ENCODE measurements at regions not wholly inside any gene's neighbourhood (a gene's known extent, or its start where the extent isn't known, plus 50 kb on each side); places are given as distances from the start of the nearest gene placed in this dataset.

DNA sequence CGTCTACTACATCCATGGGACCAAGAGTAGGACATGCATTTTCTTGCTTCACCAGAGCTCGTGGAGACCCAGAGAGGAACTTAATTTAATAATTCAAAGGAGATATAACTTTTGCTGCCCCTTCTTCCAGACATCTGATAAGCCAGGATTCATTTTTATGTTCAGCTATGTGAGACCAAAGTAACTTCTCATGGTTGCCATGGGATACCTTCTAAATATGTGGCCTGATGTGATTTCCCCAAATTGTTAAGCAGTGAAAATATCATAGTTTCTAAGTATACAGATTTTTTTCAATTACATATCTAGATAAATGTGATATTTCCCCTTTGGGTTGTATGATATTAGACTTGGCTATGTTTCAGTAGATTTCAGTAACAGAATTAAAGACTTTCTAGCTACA, 185.5 kb upstream of the FN1 start:
- intact Hi-C loops (cut with micrococcal nuclease; ENCODE audit: unreplicated experiment), result no loop called here
- TF ChIP-seq, protein P1, sequence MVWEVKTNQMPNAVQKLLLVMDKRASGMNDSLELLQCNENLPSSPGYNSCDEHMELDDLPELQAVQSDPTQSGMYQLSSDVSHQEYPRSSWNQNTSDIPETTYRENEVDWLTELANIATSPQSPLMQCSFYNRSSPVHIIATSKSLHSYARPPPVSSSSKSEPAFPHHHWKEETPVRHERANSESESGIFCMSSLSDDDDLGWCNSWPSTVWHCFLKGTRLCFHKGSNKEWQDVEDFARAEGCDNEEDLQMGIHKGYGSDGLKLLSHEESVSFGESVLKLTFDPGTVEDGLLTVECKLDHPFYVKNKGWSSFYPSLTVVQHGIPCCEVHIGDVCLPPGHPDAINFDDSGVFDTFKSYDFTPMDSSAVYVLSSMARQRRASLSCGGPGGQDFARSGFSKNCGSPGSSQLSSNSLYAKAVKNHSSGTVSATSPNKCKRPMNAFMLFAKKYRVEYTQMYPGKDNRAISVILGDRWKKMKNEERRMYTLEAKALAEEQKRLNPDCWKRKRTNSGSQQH (CRISPR knock-in tag; IDR thresholded peaks at IDR 0.05; ENCODE audit: low read depth), result no peak
- TF ChIP-seq CCDC6 (CRISPR knock-in tag; IDR thresholded peaks at IDR 0.05) (no peak), ZNF546 (CRISPR knock-in tag; conservative IDR thresholded peaks at IDR 0.05) (no peak), SNAPC2 (CRISPR knock-in tag; IDR thresholded peaks at IDR 0.05) (no peak), BORCS8-MEF2B (CRISPR knock-in tag; IDR thresholded peaks at IDR 0.05) (no peak), MAZ (IDR thresholded peaks at IDR 0.05; ENCODE audit: borderline replicate concordance, low read depth, low read length) (no peak), MAZ (CRISPR knock-in tag; IDR thresholded peaks at IDR 0.05; ENCODE audit: low read depth) (no peak), ZNF343 (CRISPR knock-in tag; IDR thresholded peaks at IDR 0.05) (no peak), NAIF1 (CRISPR knock-in tag; IDR thresholded peaks at IDR 0.05; ENCODE audit: borderline replicate concordance) (no peak), ZNF614 (CRISPR knock-in tag; IDR thresholded peaks at IDR 0.05; ENCODE audit: borderline replicate concordance) (no peak), STAT5B (CRISPR knock-in tag; IDR thresholded peaks at IDR 0.05) (no peak), RNF2 (conservative IDR thresholded peaks at IDR 0.05; ENCODE audit: low read depth) (no peak), ZNF333 (CRISPR knock-in tag; IDR thresholded peaks at IDR 0.05; ENCODE audit: borderline replicate concordance) (no peak), PHF5A (CRISPR knock-in tag; IDR thresholded peaks at IDR 0.05; ENCODE audit: low read depth, unreplicated experiment) (no peak)
- TF ChIP-seq, protein P2, sequence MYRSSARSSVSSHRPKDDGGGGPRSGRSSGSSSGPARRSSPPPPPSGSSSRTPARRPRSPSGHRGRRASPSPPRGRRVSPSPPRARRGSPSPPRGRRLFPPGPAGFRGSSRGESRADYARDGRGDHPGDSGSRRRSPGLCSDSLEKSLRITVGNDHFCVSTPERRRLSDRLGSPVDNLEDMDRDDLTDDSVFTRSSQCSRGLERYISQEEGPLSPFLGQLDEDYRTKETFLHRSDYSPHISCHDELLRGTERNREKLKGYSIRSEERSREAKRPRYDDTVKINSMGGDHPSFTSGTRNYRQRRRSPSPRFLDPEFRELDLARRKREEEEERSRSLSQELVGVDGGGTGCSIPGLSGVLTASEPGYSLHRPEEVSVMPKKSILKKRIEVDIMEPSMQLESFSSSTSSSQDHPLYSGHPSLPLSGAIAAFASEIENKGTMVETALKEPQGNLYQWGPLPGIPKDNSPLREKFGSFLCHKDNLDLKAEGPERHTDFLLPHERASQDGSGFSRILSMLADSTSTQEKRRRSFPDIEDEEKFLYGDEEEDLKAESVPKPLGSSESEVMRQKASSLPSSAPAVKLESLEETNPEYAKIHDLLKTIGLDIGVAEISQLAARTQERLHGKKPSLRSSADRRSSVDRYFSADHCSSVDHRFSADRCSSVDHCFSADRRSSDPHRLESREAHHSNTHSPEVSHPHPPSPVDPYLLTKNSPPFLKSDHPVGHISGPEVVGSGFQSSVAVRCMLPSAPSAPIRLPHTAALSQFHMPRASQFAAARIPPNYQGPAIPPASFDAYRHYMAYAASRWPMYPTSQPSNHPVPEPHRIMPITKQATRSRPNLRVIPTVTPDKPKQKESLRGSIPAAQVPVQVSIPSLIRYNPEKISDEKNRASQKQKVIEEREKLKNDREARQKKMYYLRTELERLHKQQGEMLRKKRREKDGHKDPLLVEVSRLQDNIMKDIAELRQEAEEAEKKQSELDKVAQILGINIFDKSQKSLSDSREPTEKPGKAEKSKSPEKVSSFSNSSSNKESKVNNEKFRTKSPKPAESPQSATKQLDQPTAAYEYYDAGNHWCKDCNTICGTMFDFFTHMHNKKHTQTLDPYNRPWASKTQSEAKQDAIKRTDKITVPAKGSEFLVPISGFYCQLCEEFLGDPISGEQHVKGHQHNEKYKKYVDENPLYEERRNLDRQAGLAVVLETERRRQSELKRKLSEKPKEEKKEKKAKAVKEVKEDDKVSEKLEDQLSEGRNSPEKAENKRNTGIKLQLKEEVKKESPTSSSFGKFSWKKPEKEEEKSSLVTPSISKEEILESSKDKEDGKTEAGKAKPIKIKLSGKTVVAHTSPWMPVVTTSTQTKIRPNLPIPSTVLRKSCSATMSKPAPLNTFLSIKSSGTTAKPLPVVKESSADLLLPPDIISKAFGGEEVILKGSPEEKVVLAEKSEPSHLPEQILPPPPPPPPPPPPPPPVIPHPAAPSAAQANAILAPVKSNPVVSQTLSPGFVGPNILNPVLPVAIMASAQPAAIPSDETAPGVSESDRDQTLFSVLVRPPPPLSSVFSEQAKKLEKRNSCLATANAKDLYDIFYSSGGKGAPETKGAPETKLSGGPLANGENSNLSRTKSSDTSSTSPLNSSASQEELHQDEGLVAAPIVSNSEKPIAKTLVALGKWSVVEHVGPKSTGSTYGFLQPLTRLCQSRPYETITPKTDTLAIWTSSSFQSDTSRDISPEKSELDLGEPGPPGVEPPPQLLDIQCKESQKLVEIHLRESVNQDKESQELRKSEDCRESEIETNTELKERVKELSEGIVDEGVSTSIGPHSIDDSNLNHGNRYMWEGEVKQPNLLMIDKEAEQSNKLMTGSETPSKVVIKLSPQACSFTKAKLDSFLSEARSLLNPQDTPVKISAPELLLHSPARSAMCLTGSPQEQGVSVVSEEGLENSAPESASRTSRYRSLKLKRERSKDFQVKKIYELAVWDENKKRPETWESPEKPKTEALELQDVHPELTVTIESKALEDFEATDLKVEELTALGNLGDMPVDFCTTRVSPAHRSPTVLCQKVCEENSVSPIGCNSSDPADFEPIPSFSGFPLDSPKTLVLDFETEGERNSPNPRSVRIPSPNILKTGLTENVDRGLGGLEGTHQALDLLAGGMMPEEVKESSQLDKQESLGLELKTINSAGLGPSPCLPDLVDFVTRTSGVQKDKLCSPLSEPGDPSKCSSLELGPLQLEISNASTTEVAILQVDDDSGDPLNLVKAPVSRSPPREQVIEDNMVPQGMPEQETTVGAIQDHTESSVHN (CRISPR knock-in tag; IDR thresholded peaks at IDR 0.05), result no peak
- TF ChIP-seq, protein P3, sequence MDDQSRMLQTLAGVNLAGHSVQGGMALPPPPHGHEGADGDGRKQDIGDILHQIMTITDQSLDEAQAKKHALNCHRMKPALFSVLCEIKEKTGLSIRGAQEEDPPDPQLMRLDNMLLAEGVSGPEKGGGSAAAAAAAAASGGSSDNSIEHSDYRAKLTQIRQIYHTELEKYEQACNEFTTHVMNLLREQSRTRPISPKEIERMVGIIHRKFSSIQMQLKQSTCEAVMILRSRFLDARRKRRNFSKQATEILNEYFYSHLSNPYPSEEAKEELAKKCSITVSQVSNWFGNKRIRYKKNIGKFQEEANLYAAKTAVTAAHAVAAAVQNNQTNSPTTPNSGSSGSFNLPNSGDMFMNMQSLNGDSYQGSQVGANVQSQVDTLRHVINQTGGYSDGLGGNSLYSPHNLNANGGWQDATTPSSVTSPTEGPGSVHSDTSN (CRISPR knock-in tag; IDR thresholded peaks at IDR 0.05; ENCODE audit: borderline replicate concordance), result no peak

More for the DNA sequence above, 185.5 kb upstream of the FN1 start:
- Histone ChIP-seq H3K4me1 (ENCODE audit: insufficient read depth, low read length) (peaks cover 94% of the 10 kb centered on the region), H3K36me3 (replicated peaks in 1 of 2; ENCODE audit: control insufficient read depth in 1 of 2, insufficient read depth in 2 of 2, low read length in 2 of 2) (no peaks in the 10 kb centered on the region), H3K79me2 (ENCODE audit: insufficient read depth, low read length) (no peaks in the 10 kb centered on the region), H3K27me3 (ENCODE audit: control insufficient read depth in 1 of 2, insufficient read depth in 2 of 2, low read length in 2 of 2) (no peaks in the 10 kb centered on the region), H3K4me2 (ENCODE audit: low read depth, low read length) (no peak overlapping the region), H3K9ac (ENCODE audit: insufficient read depth, low read depth, low read length) (no peak overlapping the region), H3K4me3 (replicated peaks in 1 of 3; ENCODE audit: insufficient read depth in 1 of 3, low read depth in 2 of 3, low read length in 3 of 3) (no peak overlapping the region), H2AFZ (ENCODE audit: low read length) (no peak overlapping the region), H4K20me1 (ENCODE audit: insufficient read depth, low read length) (no peaks in the 10 kb centered on the region), H3K27ac (ENCODE audit: extremely low read length, insufficient read depth, low read length) (peak overlapping the region; percentile 90), H3K9me3 (ENCODE audit: low read length) (no peaks in the 10 kb centered on the region)
- DNase-seq (ENCODE audit: low spot score) (no peak), ATAC-seq (no peak), FAIRE-seq (no peak)
- no TSS peak for BruUV-seq (replicated peaks)
- WGBS (ENCODE audit: low lambda C conversion rate), result 94% methylated on average over 2 of the region's 2 CpGs
- in situ Hi-C loops (cut with HindIII; ENCODE audit: extremely low pct_ligation_motif_present, low pct_unique_long_range_greater_than_20kb), result loop anchor here (10.0 kb wide), 1 partner anchor 293 kb away; no protein-coding TSS in a partner anchor
- ChIA-PET POLR2A (interaction anchor here (2.2 kb wide), 1 partner anchor 72 kb away, joined by 6 read pairs; no protein-coding TSS in a partner anchor), CTCF (ENCODE audit: low intra/inter-chr PET ratio, low total read pairs) (no interaction called here)

Data from HepG2 (cell line).